ENCODE measurements at regions not wholly inside any gene's neighbourhood (a gene's known extent, or its start where the extent isn't known, plus 50 kb on each side); places are given as distances from the start of the nearest gene placed in this dataset.

DNA sequence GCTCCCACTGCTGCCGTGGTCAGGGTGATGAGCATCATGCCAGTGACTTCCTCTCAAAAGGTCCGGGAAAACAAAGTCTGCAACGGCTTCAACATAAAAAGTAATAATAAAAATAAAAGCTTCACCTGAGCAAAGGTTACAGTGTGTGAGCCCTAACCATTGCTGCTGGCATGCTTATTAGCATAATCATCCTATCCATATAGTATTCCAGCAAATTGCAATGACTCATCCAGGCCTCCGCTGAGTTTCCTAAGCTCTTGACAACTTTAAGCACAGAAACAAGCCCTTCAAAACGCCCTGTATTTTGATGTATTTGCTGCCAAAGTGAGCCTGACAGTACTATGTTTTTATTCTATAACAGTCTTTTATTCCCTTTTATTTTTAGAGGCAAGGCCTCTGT lies 100.5 kb downstream of the AASDH start:
- no peak for DNase-seq

DNA sequence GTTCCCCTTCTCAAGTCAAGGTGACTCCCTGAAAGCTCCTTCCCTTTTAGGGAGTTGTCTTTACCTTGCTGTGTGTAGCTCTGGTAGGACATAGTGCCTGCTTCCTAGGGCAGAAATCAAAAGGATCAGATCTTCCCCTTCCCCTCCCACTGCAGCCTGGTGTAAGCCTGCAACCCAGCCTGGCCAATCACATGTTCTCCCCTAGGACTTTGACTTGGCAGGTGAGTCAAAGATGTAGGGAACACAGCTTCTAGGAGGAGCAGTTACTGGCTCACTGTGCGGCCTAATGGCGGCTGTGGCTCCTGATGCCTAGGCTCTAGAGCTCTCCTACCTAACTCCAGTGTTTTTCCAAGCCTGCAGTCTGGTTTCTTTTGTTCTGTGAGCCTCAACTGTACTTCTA lies 103.9 kb downstream of the AASDH start:
- DNase-seq: no peak

DNA sequence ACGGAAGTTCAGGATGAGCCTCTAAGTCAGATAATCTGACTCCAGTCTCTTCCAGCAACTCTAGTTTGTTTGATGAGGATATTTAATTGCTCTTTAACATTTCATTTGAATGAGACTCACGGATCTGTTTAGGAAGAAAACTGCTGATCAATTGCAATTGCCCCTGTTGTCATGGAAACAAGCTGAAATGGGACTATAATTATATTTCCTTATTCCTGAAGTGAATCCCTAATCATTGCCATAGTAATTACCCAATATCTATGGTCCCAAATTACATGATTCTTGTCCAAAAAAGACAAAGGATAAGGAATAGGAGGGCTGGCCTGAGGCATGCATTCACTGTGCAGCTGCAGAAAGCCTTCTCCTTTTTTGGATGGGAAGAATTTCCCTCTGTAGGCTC lies 105.3 kb downstream of the AASDH start:
- DNase-seq: no peak

DNA sequence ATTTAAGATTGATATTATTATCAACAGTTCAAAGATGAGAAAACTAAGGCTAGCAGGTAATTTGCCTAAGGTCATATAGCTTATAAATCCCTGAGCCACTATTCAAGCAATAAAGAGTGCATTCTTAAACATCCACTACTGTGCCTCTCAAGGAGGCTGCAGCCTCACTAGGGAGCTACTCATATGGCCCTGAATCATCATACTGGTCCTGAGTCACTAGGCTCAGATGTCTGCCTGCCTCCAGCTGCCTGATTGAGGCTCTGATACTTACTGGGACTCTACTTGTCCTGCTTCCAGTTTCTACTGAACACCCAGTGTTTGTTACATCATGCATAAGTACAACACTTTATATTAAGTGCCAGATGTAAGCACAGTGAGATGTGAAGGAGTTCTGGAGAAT lies 110.7 kb downstream of the AASDH start:
- no peak for DNase-seq

DNA sequence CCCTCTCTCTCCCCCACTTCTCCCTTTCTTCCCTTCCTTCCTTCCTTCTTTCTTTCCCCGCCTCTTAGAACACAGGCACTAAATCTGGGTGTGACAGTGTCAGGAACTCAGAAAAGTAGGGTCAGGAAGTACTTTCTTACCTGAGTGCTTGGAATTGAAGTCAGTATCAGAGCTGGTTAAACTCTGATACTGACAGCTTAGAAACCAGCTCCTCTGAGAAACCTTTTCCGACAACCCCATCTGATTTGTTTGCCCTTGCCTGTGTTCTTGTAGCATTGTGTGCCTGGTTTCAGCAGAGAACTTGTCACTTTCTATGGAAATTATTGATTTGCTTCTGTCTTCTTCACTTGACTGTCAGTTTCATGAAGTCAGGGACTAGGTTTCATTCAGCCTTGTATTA lies 113.9 kb downstream of the AASDH start:
- no peak for DNase-seq

DNA sequence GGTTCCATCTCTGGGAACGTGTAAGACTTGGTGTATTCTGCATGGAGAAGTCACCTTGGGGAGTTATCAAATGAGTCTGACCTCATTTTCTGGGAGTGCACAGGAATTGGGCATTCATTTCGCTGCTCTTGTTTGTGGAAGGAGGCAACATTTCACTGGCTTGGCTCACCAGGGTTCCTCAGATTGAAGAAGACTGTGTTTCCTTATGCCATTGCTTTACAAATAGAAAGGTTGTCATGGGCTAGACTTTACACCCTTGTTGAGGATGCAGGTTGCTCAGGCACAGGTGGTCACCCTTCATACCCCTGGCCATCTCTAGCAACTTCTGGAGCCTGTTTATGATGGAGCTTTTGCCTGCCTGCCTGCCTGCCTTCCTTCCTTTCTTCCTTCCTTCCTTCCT lies 114.4 kb downstream of the AASDH start:
- no peak for DNase-seq

DNA sequence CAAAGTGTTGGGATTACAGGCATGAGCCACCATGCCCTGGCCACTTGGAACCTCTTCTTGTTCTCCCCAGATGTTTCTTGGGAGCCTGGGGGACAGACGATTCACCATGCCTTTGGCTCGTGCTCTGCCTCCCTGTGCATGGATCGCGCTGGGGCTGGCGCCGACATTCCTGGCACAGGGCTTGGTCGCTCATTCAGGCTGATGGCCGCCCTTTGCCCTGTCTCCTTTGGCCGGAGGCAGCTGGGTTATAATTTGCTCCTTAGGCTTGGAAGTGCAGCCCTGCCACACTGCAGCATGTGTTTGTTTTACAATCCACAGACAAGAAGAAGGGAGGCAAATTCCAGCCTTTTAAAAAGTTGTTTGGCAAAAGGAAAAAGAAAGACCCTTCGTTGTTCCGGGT lies 115.3 kb downstream of the AASDH start:
- DNase-seq: no peak

DNA sequence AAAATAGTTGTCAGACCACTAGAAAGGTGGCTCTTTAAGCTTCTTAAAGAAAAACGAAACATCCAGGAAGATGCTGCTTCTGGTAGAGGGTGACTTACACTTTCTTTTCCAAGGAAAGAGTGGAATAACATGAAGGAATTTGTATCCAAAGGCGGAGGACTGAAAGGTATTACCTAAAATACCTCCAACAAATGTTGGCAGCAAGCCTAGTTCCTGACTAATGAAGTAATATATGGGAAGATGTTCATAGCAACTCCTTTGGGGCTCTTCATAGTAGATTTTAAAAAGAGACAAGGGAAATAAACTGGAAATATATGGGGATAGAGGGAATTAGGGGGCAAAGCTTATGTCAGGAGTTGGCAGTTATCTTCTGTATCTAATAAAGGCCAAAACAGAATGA lies 116.2 kb downstream of the AASDH start:
- no peak for DNase-seq

DNA sequence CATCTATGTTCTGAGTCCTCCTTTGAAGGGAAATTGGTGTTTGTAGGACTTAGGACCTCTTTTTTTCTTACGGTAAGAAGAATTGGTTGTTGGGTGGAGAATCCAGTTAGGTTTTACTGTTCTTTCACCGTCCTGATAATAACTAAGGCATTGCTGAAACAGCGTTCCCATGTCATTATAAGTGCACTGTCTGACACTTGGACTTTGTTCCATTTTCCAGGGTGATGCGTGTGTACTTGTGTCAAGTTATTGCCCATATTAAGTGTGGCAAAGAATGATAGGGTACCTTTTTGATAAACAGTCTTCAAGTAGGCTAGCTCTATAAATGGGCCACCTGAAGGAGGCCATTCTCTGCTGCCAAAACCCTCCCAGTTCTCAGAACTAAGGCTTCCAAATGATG lies 119.7 kb downstream of the AASDH start:
- no peak for DNase-seq

DNA sequence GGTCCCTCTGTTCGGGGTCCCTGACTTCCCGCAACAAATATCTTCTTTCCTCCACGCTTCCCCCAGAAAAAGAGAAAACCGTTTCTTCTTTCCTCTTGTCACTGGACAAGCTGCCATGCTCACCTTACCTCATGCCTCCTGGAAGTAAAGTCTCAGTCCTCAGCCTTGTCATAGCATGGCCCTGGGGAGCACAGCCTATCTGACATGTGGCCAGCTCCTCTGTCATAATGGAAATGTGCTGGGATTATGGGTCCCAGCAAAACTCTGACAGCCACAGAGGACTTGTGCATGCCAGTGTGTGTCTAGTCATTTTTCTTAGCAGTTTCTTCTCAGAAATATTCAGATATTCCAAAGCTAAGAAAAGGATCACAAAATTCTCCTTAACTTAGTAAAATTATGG lies 122.4 kb downstream of the AASDH start:
- no peak for DNase-seq

DNA sequence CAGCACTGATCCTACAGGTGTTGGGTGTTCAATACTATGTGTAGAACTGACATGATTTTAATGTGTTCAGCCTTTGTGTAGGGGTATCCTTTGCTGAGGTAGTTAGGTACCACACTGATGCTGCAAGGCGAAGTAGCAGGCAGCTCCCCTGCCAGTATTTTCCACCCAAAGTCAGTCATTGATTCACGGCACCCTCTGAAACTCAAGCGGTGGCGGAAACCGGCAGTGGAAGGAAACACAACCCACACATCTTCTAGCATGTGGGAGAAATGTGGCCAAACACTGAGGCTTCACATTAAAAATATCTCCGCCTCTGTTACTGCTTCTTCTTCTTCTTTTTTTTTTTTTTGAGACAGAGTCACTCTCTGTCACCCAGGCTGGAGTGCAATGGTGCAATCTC lies 126.3 kb downstream of the AASDH start:
- no peak for DNase-seq

DNA sequence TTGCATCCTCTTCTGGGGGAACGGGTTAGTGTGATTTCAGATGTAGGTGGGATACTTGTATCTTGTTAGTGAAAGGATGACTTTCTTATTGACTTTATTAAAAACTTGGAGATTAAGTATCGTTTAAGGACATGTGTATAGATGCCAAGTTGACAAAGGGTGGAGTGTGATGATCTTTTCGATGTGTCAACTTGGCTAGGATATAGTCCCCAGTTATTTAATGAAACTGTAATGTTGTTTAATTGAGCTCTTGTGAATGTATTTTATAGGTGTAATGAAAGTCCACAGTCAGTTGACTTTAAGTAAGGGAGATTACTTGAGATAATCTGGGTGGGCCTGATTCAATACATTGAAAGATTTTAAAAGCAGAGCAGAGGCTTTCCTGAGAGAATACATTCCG lies 127.0 kb downstream of the AASDH start:
- no peak for DNase-seq

DNA sequence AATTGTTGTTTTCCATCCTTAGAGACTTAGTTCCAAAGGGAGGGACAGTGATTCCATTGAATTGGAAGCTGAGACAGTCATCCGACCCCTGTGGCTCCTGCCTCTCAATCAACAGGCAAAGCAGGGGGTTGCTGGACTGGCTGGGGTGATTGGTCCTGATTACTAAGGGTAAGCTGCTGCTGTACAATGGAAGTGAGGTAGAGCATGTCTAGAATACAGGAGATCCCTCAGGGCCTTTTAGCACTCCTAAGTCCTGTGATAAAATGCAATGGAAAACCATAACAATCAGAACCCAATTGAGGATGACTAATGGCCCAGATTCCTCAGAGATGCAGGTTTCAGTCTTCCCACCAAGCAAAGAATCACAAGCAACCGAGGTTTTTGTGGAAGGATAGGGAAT lies 127.6 kb downstream of the AASDH start:
- no peak for DNase-seq

DNA sequence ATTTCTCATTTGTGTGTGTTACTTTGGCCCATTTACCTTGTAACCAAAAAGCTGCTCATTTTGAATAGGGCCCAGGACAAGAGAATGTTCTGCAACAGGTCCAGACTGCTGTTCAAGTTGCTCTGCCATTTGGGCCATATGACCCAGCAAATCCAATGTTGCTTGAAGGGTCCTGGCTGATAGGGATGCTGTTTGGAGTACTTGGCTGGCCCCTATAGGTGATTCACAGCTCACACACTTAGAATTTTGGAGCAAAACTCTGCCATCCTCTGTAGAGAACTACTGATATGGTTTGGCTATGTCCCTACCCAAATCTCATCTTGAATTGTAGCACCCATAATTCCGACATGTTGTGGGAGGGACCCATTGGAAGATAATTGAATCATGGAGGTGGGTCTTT lies 131.5 kb downstream of the AASDH start:
- no peak for DNase-seq

DNA sequence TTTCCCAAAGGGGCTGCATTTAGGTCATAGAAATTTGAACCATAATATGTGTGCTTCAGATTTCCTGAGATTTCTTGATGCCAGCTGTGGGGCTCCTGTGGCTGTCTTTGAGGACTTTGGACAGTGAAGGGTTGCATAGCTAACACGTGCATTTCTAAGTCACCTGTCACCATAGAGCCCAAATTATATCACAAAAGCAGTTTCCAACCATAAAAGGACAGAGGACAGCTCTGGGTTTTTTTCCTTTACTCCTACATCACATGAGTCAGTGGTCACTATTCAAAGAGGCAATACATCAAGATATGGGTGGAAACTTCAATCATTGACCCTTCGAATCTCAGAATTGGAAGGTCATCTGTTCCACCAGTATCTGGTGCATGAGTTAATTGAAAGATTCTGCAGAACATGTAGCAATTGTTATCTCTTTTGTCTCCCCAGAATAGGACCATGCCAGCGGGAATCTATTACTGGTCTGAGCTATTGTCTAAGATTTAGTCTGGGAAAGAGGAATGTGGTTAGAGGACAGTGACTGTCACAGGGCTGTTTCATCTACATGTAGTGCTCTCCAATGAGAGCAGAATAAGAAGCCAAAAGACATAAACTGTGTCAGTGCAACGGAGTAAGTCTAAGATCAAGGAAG lies 133.5 kb downstream of the AASDH start:
- DNase-seq: no peak

DNA sequence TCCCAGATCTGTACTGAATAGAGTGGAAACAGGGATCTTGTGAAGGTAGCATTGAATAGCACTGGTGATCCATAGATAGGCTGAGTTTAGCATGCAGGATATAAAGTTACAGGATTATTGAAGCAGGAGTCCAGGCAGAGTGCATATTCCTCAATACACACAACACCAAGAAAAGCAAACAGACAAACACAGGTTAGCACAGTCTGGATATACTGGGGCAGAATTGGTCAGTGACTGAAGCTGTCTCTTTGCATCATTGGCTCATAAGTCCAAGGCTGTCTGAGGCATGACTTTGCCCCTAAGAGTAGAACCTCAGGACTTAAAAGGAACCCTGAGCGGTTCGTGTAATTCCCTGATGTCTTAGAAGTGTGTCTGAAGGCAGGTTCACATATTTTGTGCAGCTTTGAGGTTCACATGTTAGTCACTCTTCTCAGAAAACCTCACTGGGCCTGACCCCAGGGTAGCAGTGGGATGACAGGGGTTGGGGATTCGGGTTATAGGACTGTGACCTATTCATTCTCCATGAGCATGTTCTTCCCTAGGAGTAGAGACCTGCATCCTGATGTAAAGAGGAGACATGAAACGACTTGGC lies 134.6 kb downstream of the AASDH start:
- no peak for DNase-seq

DNA sequence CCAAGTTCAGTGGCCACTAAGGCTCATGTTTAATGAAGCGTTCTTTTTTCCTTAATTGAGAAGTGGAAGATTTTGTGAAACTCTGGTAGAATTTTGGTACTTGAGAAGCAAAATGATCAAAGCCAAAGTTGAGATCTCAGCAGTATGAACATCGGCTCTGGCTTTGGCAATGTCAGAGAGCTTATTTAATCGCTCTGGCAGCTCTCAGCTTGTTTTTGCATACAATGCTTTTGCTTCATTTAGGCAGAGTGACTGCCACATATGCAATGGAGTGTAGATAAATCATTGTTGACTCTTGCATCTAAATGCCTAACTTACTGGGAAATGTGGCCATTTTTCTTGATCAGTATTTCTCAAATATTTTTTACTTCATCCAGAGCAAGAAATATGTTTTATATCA lies 135.7 kb downstream of the AASDH start:
- DNase-seq: no peak

DNA sequence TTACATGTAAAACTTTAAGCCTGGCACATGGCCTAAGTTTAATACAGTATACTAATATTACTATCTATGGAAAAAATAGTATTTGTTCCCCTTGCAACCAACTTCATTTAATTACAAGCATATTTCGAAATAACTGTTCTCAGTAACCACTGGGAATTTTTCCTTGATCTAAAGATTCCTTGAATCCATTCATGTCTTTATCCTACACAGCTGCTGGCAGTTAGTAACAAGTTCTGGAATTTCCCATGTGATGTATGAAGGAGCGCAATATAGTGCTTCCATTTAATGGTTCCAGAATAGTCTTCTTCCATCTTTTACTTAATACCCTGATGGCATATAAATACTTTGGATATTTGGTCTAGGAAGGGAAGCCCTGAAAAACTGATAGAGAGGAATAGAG lies 136.5 kb downstream of the AASDH start:
- DNase-seq: no peak

DNA sequence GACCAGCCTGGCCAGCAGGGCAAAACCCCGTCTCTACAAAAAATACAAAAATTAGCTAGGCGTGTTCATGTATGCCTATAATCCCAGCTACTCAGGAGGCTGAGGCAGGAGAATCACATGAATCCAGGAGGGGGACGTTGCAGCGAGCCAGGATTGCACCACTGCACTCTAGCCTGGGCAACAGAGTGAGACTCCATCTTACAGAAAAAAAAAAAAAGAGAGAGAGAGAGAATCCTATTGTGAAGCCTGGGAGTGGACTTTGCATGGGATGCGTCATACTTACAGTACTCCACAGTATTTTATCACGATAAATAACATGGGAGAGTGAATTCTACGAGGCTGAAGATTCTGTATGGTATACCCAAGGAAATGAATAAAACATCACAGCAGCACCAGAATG lies 139.6 kb downstream of the AASDH start:
- DNase-seq: no peak

DNA sequence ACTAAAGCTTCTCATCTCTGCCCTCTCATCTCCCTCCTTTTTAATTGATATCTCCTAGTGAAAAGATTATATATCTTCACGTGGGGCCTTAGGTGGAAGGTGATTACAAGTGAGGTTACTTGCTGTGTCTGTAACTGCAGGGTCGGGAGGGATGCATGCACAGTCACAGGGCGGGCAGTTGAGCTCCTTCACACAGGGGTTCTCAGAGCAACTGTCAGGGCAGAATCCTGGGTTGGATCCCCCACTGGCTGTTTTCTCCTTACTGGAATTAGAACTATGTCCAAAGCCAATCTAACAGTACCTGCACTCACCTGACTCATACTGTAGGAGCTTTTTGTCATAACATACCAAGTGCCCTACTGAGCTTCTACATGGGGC lies 141.1 kb downstream of the AASDH start:
- DNase-seq: no peak

DNA sequence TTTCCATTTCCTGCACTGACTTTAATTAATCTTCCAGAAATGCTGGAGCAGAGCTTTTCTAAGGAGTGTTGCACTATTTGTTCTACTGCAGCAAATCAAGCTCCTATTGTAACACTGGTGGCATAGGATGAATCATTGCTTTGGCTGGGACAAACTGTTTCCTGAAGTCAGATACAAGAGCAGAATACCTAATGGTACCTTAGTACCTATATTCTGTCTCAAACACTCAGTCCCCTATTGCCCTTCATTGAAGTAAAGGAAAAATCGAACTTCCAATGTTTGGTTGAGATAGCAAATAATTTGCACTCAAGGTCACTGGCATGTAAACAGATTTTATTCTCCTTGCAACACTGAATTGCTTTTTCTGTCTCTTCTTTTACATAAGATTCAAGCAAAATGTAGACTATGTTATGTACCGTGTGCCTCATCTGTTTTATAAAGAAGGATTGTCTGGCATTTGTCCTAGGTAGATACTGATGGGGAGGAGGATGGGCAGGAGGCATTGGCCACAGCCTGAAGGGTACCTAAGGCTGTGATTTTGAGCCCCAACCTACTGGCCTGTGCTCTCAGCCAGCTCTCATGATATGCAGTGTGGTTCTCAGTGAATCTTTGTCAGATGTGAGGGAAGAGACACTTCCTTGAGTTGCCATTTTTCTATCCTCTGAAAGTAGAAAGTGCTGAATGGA lies 141.6 kb downstream of the AASDH start:
- DNase-seq: no peak

DNA sequence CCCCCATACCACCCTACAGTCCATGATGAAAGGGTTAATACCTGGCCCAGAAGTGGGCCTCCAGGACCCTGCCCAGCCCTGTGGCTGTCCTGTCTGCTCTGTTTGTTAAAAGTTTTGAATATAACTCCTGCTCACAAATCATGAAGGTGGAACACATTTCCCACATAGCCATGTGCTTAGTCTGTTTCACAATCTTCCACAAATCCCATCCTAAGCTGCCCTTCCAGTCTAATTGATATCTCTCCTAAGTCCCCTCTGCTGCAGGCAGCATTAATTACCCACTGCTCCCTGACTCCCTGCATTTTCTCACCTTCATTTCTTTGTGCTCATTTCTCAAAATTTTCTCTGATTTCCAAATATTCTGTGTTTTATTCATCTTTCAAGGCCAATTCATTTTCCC lies 142.6 kb downstream of the AASDH start:
- DNase-seq: no peak

DNA sequence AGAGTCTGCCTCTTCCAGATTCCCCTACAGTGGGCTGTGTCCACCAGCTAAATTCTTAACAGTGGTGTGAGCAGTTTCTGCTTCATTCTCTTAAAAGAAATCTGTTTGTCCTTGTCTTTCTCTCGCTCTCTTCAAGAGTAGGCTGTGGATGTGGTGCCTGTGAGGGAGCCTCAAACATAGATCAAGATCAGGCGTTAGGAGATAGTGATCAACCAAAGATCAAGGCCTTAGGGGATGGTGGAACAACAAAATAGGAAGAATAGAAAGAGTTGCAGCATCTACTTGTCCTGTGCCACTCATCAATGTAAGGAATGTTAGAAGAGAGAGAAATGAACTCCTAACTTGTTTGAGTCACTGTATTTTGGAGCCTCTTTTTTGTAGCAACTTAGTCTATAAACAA lies 144.2 kb downstream of the AASDH start:
- DNase-seq: no peak

DNA sequence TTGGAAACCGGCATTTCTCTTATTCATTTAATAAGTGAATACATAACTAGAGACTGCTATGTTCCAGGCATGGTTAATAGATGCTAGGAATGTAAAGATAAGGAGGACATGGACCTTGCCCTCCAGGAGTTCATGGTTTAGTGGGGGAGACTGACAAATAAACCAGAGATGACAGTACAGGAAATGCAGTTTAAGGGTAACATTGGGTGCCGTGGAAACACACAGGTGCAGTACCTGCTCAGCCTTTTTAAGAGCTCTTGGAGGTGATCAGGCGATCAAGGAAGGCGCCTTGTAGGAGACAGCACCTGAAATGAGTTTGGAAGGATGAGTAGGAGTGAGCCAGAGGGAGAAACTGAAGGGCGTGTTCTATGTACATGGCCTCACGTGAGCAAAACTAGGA lies 145.8 kb downstream of the AASDH start:
- no peak for DNase-seq
